Gastroesophageal sphincter (tissue), 3 donors: ENCODE measurements at regions not wholly inside any gene's neighbourhood (a gene's known extent, or its start where the extent isn't known, plus 50 kb on each side); places are given as distances from the start of the nearest gene placed in this dataset.

Experiments used
- CTCF ChIP-seq, 4 experiments: fragments of 200-600 bp in 2 of 4; fragments of 450-650 bp in 2 of 4; sonication (generic) in 1 of 4; IDR thresholded peaks; one replicate each; pipeline ENCODE4 v1.5.1; 2017 to 2019; ENCODE audit warnings: antibody characterized with exemption in 4 of 4, mild to moderate bottlenecking in 2 of 4, moderate library complexity in 2 of 4
- EP300 ChIP-seq: sonication (generic); formaldehyde crosslinking; IDR thresholded peaks from one replicate; pipeline ENCODE4 v1.6.1; 2017; ENCODE audit warnings: antibody characterized with exemption, mild to moderate bottlenecking
- POLR2A ChIP-seq, 2 donors: fragments of 450-650 bp; IDR thresholded peaks; one replicate each; pipeline ENCODE4 v1.6.1; 2017; ENCODE audit warnings: antibody characterized with exemption in 2 of 2, mild to moderate bottlenecking in 2 of 2, moderate library complexity in 1 of 2
- POLR2AphosphoS5 ChIP-seq: sonication (generic); formaldehyde crosslinking; IDR thresholded peaks from one replicate; pipeline ENCODE4 v1.6.1; 2017; ENCODE audit warnings: antibody characterized with exemption

GRCh38 chr18:40824291-40824690, 1130.7 kb upstream of the PIK3C3 start:
- TF ChIP-seq CTCF (IDR thresholded peaks at IDR 0.05) (no peak), POLR2AphosphoS5 (no peak), POLR2A (IDR thresholded peaks at IDR 0.05) (no peak), EP300 (no peak)
